H9 (cell line): ENCODE measurements at regions not wholly inside any gene's neighbourhood (a gene's known extent, or its start where the extent isn't known, plus 50 kb on each side); places are given as distances from the start of the nearest gene placed in this dataset.

ENCODE experiments used
- DNase-seq: peaks from one replicate; pipeline ENCODE4 v3.0.0-alpha.2; 2017
- H2AFZ ChIP-seq: one replicate; pipeline ENCODE4 v1.6.1; 2013; ENCODE audit warnings: mild to moderate bottlenecking, low read length, control low read depth, moderate library complexity
- H2AK5ac ChIP-seq: 2 replicates; pipeline ENCODE4 v1.6.1; 2013; ENCODE audit warnings: low read length, control low read depth, mixed read lengths; ENCODE audit not compliant: insufficient read length
- H2BK120ac ChIP-seq: one replicate; pipeline ENCODE4 v1.6.1; 2013; ENCODE audit warnings: low read depth, mild to moderate bottlenecking, low read length, control low read depth, inconsistent platforms; ENCODE audit not compliant: poor library complexity, severe bottlenecking
- H2BK12ac ChIP-seq: 2 replicates; pipeline ENCODE4 v1.6.1; 2013; ENCODE audit warnings: low read length, control low read depth, mixed read lengths, low read depth; ENCODE audit not compliant: insufficient read length
- H2BK15ac ChIP-seq: 2 replicates; pipeline ENCODE4 v1.6.1; 2013; ENCODE audit warnings: low read depth, low read length, control low read depth
- H2BK20ac ChIP-seq: one replicate; pipeline ENCODE4 v1.6.1; 2013; ENCODE audit warnings: low read depth, mild to moderate bottlenecking, low read length, control low read depth, inconsistent platforms; ENCODE audit not compliant: poor library complexity, severe bottlenecking
- H2BK5ac ChIP-seq: 2 replicates; pipeline ENCODE4 v1.6.1; 2013; ENCODE audit warnings: low read length, control low read depth, mixed read lengths; ENCODE audit not compliant: insufficient read length
- H3K14ac ChIP-seq: 2 replicates; pipeline ENCODE4 v1.6.1; 2013; ENCODE audit warnings: low read length, control low read depth; ENCODE audit not compliant: insufficient read depth
- H3K18ac ChIP-seq: 2 replicates; pipeline ENCODE4 v1.6.1; 2013; ENCODE audit warnings: low read depth, mild to moderate bottlenecking, mixed read lengths, low read length, control low read depth; ENCODE audit not compliant: insufficient read length
- H3K23ac ChIP-seq: 2 replicates; pipeline ENCODE4 v1.6.1; 2013; ENCODE audit warnings: low read length, control low read depth, mixed read lengths, low read depth; ENCODE audit not compliant: insufficient read length
- H3K23me2 ChIP-seq: 2 replicates; pipeline ENCODE4 v1.6.1; 2013; ENCODE audit warnings: low read depth, mild to moderate bottlenecking, mixed read lengths, low read length, control low read depth; ENCODE audit not compliant: insufficient read length, poor library complexity, severe bottlenecking
- H3K27ac ChIP-seq: 2 replicates; pipeline ENCODE4 v1.5.1; 2013; ENCODE audit warnings: low read length, control low read depth, mixed read lengths, low read depth; ENCODE audit not compliant: insufficient read length
- H3K27me3 ChIP-seq: 2 replicates; pipeline ENCODE4 v1.6.1; 2013; ENCODE audit warnings: low read length, control low read depth, inconsistent platforms; ENCODE audit not compliant: insufficient read depth
- H3K4ac ChIP-seq: 2 replicates; pipeline ENCODE4 v1.6.1; 2013; ENCODE audit warnings: low read depth, mild to moderate bottlenecking, control low read depth, inconsistent platforms, low read length, moderate library complexity
- H3K4me1 ChIP-seq: 2 replicates; pipeline ENCODE4 v1.6.1; 2013; ENCODE audit warnings: low read length, control low read depth, inconsistent platforms; ENCODE audit not compliant: insufficient read depth
- H3K4me2 ChIP-seq: 2 replicates; pipeline ENCODE4 v1.6.1; 2013; ENCODE audit warnings: low read length, control low read depth, mixed read lengths; ENCODE audit not compliant: insufficient read length, insufficient read depth
- H3K56ac ChIP-seq: 2 replicates; pipeline ENCODE4 v1.6.1; 2013; ENCODE audit warnings: low read depth, mild to moderate bottlenecking, mixed read lengths, low read length, control low read depth; ENCODE audit not compliant: insufficient read length
- H3K79me1 ChIP-seq: 2 replicates; pipeline ENCODE4 v1.6.1; 2013; ENCODE audit warnings: low read depth, mild to moderate bottlenecking, moderate library complexity, low read length, control low read depth, inconsistent platforms; ENCODE audit not compliant: insufficient read depth, poor library complexity, severe bottlenecking
- H3K79me2 ChIP-seq: 2 replicates; pipeline ENCODE4 v1.6.1; 2013; ENCODE audit warnings: low read length, control low read depth, inconsistent platforms; ENCODE audit not compliant: insufficient read depth
- H3K9ac ChIP-seq: 2 replicates; pipeline ENCODE4 v1.6.1; 2013; ENCODE audit warnings: low read length, control low read depth, mixed read lengths; ENCODE audit not compliant: insufficient read length; ENCODE audit errors: extremely low read depth
- H3K9me3 ChIP-seq: one replicate; pipeline ENCODE4 v1.6.1; 2013; ENCODE audit warnings: low read depth, low read length, inconsistent platforms; ENCODE audit not compliant: control insufficient read depth
- H3T11ph ChIP-seq: one replicate; pipeline ENCODE4 v1.6.1; 2013; ENCODE audit warnings: mild to moderate bottlenecking, low read length, control low read depth, inconsistent platforms
- H4K20me1 ChIP-seq: one replicate; pipeline ENCODE4 v1.6.1; 2013; ENCODE audit not compliant: control insufficient read depth, insufficient read length, insufficient read depth
- H4K5ac ChIP-seq: 2 replicates; pipeline ENCODE4 v1.6.1; 2013; ENCODE audit warnings: low read depth, mild to moderate bottlenecking, mixed read lengths, low read length, control low read depth; ENCODE audit not compliant: insufficient read length
- H4K8ac ChIP-seq: replicated peaks from 2 replicates; pipeline ENCODE4 v1.6.1; 2013; ENCODE audit warnings: low read length, control low read depth, mixed read lengths, low read depth; ENCODE audit not compliant: insufficient read length
- H4K91ac ChIP-seq: 2 replicates; pipeline ENCODE4 v1.6.1; 2013; ENCODE audit warnings: low read depth, mild to moderate bottlenecking, moderate library complexity, mixed read lengths, low read length, control low read depth; ENCODE audit not compliant: insufficient read length
- H3K27ac Mint-ChIP-seq, 3 experiments: 2 replicates in 2 of 3; 3 replicates in 1 of 3; pipeline ENCODE4 v1.8.0; 2020 to 2021; ENCODE audit warnings: mixed read lengths in 3 of 3, mild to moderate bottlenecking in 1 of 3, moderate library complexity in 1 of 3
- H3K27me3 Mint-ChIP-seq: 2 replicates; pipeline ENCODE4 v1.8.0; 2021; ENCODE audit warnings: low read depth, mild to moderate bottlenecking, moderate library complexity, mixed read lengths
- H3K36me3 Mint-ChIP-seq, 3 experiments: 2 replicates in 2 of 3; 3 replicates in 1 of 3; pipeline ENCODE4 v1.8.0; 2020 to 2021; ENCODE audit warnings: low read depth in 3 of 3, mixed read lengths in 3 of 3; ENCODE audit not compliant: insufficient read depth in 1 of 3
- H3K4me1 Mint-ChIP-seq, 2 experiments: 2 replicates each; pipeline ENCODE4 v1.8.0; 2020; ENCODE audit warnings: mixed read lengths in 2 of 2
- H3K4me3 Mint-ChIP-seq, 2 experiments: 2 replicates in 1 of 2; 3 replicates in 1 of 2; pipeline ENCODE4 v1.8.0; 2020 to 2021; ENCODE audit warnings: mild to moderate bottlenecking in 2 of 2, mixed read lengths in 2 of 2, moderate library complexity in 1 of 2
- H3K9me3 Mint-ChIP-seq, 2 experiments: 2 replicates in 1 of 2; 3 replicates in 1 of 2; pipeline ENCODE4 v1.8.0; 2020; ENCODE audit warnings: mild to moderate bottlenecking in 2 of 2, mixed read lengths in 2 of 2, moderate library complexity in 1 of 2
- WGBS: extraction: QIAGEN DNeasy Blood & Tissue Kit; methylation state at CpG from one replicate; pipeline ENCODE4 v1.1.7; 2013; ENCODE audit warnings: missing lambda C conversion rate, low lambda C conversion rate, mixed read lengths; ENCODE audit not compliant: insufficient read length; ENCODE audit errors: extremely low coverage; 5-methylcytosine and 5-hydroxymethylcytosine counted together
- TF ChIP-seq, protein P1 (sequence below): fragments of 200-600 bp; sonication (generic); conservative IDR thresholded peaks from 3 replicates; pipeline ENCODE4 v1.8.0; 2021; ENCODE audit warnings: antibody characterized with exemption, mild to moderate bottlenecking

DNA sequence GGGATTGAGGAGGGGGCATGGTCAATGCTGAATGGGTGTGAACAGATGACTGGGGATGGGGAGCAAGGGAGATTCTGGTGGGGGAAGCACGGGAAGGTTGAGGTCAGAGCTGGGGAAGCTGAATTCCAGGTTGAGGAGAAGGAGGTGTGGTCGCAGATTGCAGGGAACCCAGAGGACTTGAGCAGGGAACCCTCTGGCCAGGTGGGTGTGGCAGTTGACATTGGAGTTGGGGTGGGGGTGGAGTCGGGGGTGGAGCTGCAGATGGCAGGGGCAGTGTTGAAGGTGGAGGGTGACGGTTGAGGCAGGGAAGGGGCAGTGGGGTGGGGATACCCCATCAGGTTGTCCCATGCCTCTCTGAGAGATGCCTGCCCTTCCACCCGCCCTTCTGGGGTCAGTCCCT, 94.7 kb downstream of the WTIP start:
- H3K9me3 Mint-ChIP-seq: peaks cover 12 to 88% of the 10 kb centered on the region in 2 experiments
- H3K27me3 Mint-ChIP-seq: peaks cover 4% of the 10 kb centered on the region; the same call in 1 of the 2 replicates
- no peak overlapping the region for H2BK5ac ChIP-seq
- H2AK5ac ChIP-seq: no peak overlapping the region
- no peak overlapping the region for H3K9ac ChIP-seq
- no peak overlapping the region for H4K5ac ChIP-seq
- no peak overlapping the region for H2AFZ ChIP-seq
- H3K27ac Mint-ChIP-seq: no peak overlapping the region; a peak in 1 of 7 replicates
- H2BK15ac ChIP-seq: no peak overlapping the region
- H4K8ac ChIP-seq: no peak overlapping the region
- no peak overlapping the region for H3K56ac ChIP-seq
- no peak overlapping the region for H3K4me2 ChIP-seq
- H3K4me1 ChIP-seq: no peaks in the 10 kb centered on the region
- no peak overlapping the region for H3K14ac ChIP-seq
- no peaks in the 10 kb centered on the region for H3K79me1 ChIP-seq
- no peak overlapping the region for H3K4ac ChIP-seq
- WGBS: no CpG with 5 or more reads among the region's 5 CpGs
- no peak overlapping the region for H3K4me3 Mint-ChIP-seq
- H4K91ac ChIP-seq: no peak overlapping the region
- H3K23ac ChIP-seq: no peak overlapping the region
- peak; percentile 29 for DNase-seq
- no peaks in the 10 kb centered on the region for H3K27me3 ChIP-seq
- H3K9me3 ChIP-seq: no peaks in the 10 kb centered on the region
- H2BK12ac ChIP-seq: no peak overlapping the region
- no peak overlapping the region for H3K18ac ChIP-seq
- H3K79me2 ChIP-seq: no peaks in the 10 kb centered on the region
- TF ChIP-seq, protein P1, sequence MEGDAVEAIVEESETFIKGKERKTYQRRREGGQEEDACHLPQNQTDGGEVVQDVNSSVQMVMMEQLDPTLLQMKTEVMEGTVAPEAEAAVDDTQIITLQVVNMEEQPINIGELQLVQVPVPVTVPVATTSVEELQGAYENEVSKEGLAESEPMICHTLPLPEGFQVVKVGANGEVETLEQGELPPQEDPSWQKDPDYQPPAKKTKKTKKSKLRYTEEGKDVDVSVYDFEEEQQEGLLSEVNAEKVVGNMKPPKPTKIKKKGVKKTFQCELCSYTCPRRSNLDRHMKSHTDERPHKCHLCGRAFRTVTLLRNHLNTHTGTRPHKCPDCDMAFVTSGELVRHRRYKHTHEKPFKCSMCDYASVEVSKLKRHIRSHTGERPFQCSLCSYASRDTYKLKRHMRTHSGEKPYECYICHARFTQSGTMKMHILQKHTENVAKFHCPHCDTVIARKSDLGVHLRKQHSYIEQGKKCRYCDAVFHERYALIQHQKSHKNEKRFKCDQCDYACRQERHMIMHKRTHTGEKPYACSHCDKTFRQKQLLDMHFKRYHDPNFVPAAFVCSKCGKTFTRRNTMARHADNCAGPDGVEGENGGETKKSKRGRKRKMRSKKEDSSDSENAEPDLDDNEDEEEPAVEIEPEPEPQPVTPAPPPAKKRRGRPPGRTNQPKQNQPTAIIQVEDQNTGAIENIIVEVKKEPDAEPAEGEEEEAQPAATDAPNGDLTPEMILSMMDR: no peak
- no peak overlapping the region for H3K27ac ChIP-seq
- H3T11ph ChIP-seq: no peak overlapping the region
- peaks cover 3% of the 10 kb centered on the region for H3K23me2 ChIP-seq
- no peak overlapping the region for H2BK120ac ChIP-seq
- no peaks in the 10 kb centered on the region for H3K4me1 Mint-ChIP-seq
- no peaks in the 10 kb centered on the region for H4K20me1 ChIP-seq
- peaks cover 0 to 8% (median 0%) of the 10 kb centered on the region in 3 experiments; a peak in 2 of 7 replicates for H3K36me3 Mint-ChIP-seq
- H2BK20ac ChIP-seq: no peak overlapping the region
